GM12878 (cell line): ENCODE measurements at regions not wholly inside any gene's neighbourhood (a gene's known extent, or its start where the extent isn't known, plus 50 kb on each side); places are given as distances from the start of the nearest gene placed in this dataset.

ENCODE experiments used
- ATAC-seq: fragments of 200-7000 bp; cut with Tn5 transposase; 3 replicates; pipeline ENCODE4 v1.9.1; 2020; ENCODE audit warnings: mild to moderate bottlenecking, moderate library complexity
- BruUV-seq: library from RNA; stranded (reverse); fragments of 400-500 nt; replicated peaks from 2 replicates; lab custom pipeline; 2021; lab: Mats Ljungman, UMichigan
- CTCF ChIA-PET: fragments of 300-600 bp; sonication (Branson Sonifier 250); formaldehyde crosslinking; extraction: SDS; loops from one replicate; lab custom pipeline; 2021; ENCODE audit warnings: inconsistent platforms; lab: Yijun Ruan, JAX
- POLR2A ChIA-PET: fragments of 350-600 bp; formaldehyde crosslinking; extraction: SDS; loops from one replicate; lab custom pipeline; 2021; ENCODE audit warnings: inconsistent platforms; lab: Charles Lee
- RAD21 ChIA-PET: fragments of 300-600 bp; sonication (Branson Sonifier 250); formaldehyde crosslinking; loops from one replicate; lab custom pipeline; 2023; ENCODE audit warnings: antibody characterized with exemption; ENCODE audit not compliant: unreplicated experiment; lab: Charles Lee
- SMC1A ChIA-PET: fragments of 300-600 bp; sonication (Branson Sonifier 250); formaldehyde crosslinking; loops from one replicate; lab custom pipeline; 2023; ENCODE audit not compliant: unreplicated experiment, uncharacterized antibody; lab: Charles Lee
- DNase-seq: peaks from one replicate; pipeline ENCODE4 v3.0.0-alpha.2; 2011; ENCODE audit warnings: low read depth, low spot score
- FAIRE-seq: peaks from 3 replicates; lab custom pipeline; 2011; peaks lifted over from hg19 to GRCh38; lab: Jason Lieb, UNC
- H2AFZ ChIP-seq: 2 replicates; pipeline ENCODE4 v1.6.0; 2011; ENCODE audit warnings: low read depth, low read length, control low read depth; ENCODE audit not compliant: control insufficient read depth
- H3K27ac ChIP-seq: 2 replicates; pipeline ENCODE4 v1.5.1; 2011; ENCODE audit warnings: control low read depth; ENCODE audit not compliant: control insufficient read depth, insufficient read depth
- H3K27me3 ChIP-seq, 2 experiments: replicated peaks in 1 of 2; 2 replicates each; pipeline versions ENCODE4 v1.6.0 to v1.6.1; 2011; ENCODE audit warnings: low read length in 1 of 2; ENCODE audit not compliant: control insufficient read depth in 2 of 2, insufficient read depth in 2 of 2
- H3K36me3 ChIP-seq, 2 experiments: 2 replicates each; pipeline ENCODE4 v1.5.1; 2011; ENCODE audit warnings: low read length in 1 of 2; ENCODE audit not compliant: control insufficient read depth in 2 of 2, insufficient read depth in 2 of 2
- H3K4me1 ChIP-seq: 2 replicates; pipeline ENCODE4 v1.6.1; 2011; ENCODE audit warnings: mild to moderate bottlenecking, low read length, moderate library complexity, mixed read lengths; ENCODE audit not compliant: control insufficient read depth, insufficient read depth
- H3K4me2 ChIP-seq: 2 replicates; pipeline ENCODE4 v1.6.0; 2011; ENCODE audit warnings: control low read depth; ENCODE audit not compliant: control insufficient read depth, insufficient read depth
- H3K4me3 ChIP-seq: fragments of 200-600 bp; sonication (generic); 2 replicates; pipeline ENCODE4 v1.5.1; 2016
- H3K79me2 ChIP-seq: 2 replicates; pipeline ENCODE4 v1.6.0; 2011; ENCODE audit warnings: low read length; ENCODE audit not compliant: control insufficient read depth, insufficient read depth
- H3K9ac ChIP-seq: 2 replicates; pipeline ENCODE4 v1.8.0; 2011; ENCODE audit warnings: low read length, control low read depth, mixed read lengths; ENCODE audit not compliant: control insufficient read depth, insufficient read depth
- H3K9me3 ChIP-seq: replicated peaks from 3 replicates; pipeline ENCODE4 v1.5.1; 2011; ENCODE audit warnings: mild to moderate bottlenecking, low read length; ENCODE audit not compliant: control insufficient read depth, insufficient read depth
- H4K20me1 ChIP-seq: 2 replicates; pipeline ENCODE4 v1.6.0; 2011; ENCODE audit not compliant: control insufficient read depth, insufficient read depth
- BACH1 ChIP-seq: fragments of 450-650 bp; IDR thresholded peaks from 2 replicates; pipeline ENCODE4 v1.6.1; 2017; ENCODE audit warnings: mild to moderate bottlenecking, borderline replicate concordance
- BCL11A ChIP-seq: IDR thresholded peaks from 2 replicates; pipeline ENCODE4 v1.6.1; 2011; ENCODE audit warnings: low read depth, low read length
- CBX3 ChIP-seq: fragments of 200-600 bp; sonication (generic); IDR thresholded peaks from 2 replicates; pipeline ENCODE4 v1.6.1; 2016; ENCODE audit warnings: low read depth, borderline replicate concordance
- DPF2 ChIP-seq: fragments of 450-650 bp; IDR thresholded peaks from 2 replicates; pipeline ENCODE4 v1.6.1; 2017; ENCODE audit warnings: mild to moderate bottlenecking
- EGR1 ChIP-seq, 2 experiments: IDR thresholded peaks; 1 replicate in 1 of 2; 2 replicates in 1 of 2; pipeline ENCODE4 v1.6.1; 2011 to 2012; ENCODE audit warnings: low read depth in 2 of 2, low read length in 2 of 2, borderline replicate concordance in 1 of 2, mild to moderate bottlenecking in 1 of 2, moderate library complexity in 1 of 2
- FOS ChIP-seq: IDR thresholded peaks from 3 replicates; pipeline ENCODE4 v1.6.1; 2011; ENCODE audit warnings: borderline replicate concordance; ENCODE audit not compliant: insufficient read length; ENCODE audit errors: extremely low read depth
- GATAD2B ChIP-seq: fragments of 450-650 bp; conservative IDR thresholded peaks from 2 replicates; pipeline ENCODE4 v1.6.1; 2017; ENCODE audit warnings: low read depth, mild to moderate bottlenecking, moderate library complexity
- JUND ChIP-seq: IDR thresholded peaks from 2 replicates; pipeline ENCODE4 v1.6.1; 2012; ENCODE audit warnings: low read depth, mild to moderate bottlenecking, low read length, improper control_type of control experiment, moderate library complexity
- MEF2B ChIP-seq: fragments of 450-650 bp; IDR thresholded peaks from 2 replicates; pipeline ENCODE4 v1.6.1; 2018; ENCODE audit warnings: mild to moderate bottlenecking, moderate library complexity; ENCODE audit not compliant: partially characterized antibody, poor library complexity, severe bottlenecking
- NR2C1 ChIP-seq: fragments of 450-650 bp; IDR thresholded peaks from 2 replicates; pipeline ENCODE4 v1.6.1; 2017; ENCODE audit warnings: antibody characterized with exemption, mild to moderate bottlenecking, moderate library complexity
- NR2F1 ChIP-seq: fragments of 450-650 bp; conservative IDR thresholded peaks from 2 replicates; pipeline ENCODE4 v1.6.1; 2017; ENCODE audit warnings: mild to moderate bottlenecking
- PML ChIP-seq: IDR thresholded peaks from 2 replicates; pipeline ENCODE4 v1.6.1; 2012; ENCODE audit warnings: low read length, inconsistent platforms
- RFX5 ChIP-seq: IDR thresholded peaks from 2 replicates; pipeline ENCODE4 v1.6.1; 2011; ENCODE audit warnings: low read depth, low read length, improper control_type of control experiment
- SUZ12 ChIP-seq: fragments of 200-600 bp; sonication (generic); IDR thresholded peaks from one replicate; pipeline ENCODE4 v1.6.1; 2018; ENCODE audit warnings: antibody characterized with exemption, mild to moderate bottlenecking; ENCODE audit not compliant: unreplicated experiment
- TCF12 ChIP-seq: IDR thresholded peaks from 2 replicates; pipeline ENCODE4 v1.6.1; 2011; ENCODE audit warnings: low read depth, mild to moderate bottlenecking, low read length
- YBX1 ChIP-seq: fragments of 450-650 bp; IDR thresholded peaks from 2 replicates; pipeline ENCODE4 v1.6.1; 2016; ENCODE audit warnings: antibody characterized with exemption
- WGBS: methylation state at CpG from one replicate; pipeline ENCODE4 v1.1.6; 2016; ENCODE audit warnings: low lambda C conversion rate; ENCODE audit not compliant: insufficient replicate concordance, insufficient coverage; ENCODE audit errors: missing lambda C conversion rate; 5-methylcytosine and 5-hydroxymethylcytosine counted together
- in situ Hi-C: fragments of 300-500 bp; cut with MboI; formaldehyde crosslinking; loops from 9 replicates; pipeline ENCODE4 v1.14.3; 2018; ENCODE audit warnings: mixed read lengths
- intact Hi-C: fragments of 100-400 bp; cut with micrococcal nuclease; formaldehyde crosslinking; loops from one replicate; pipeline ENCODE4 v1.14.2; 2022; ENCODE audit not compliant: unreplicated experiment
- TF ChIP-seq, protein P1 (sequence below): IDR thresholded peaks from 2 replicates; pipeline ENCODE4 v1.6.1; 2012; ENCODE audit warnings: low read depth, low read length, improper control_type of control experiment
- TF ChIP-seq, protein P2 (sequence below): fragments of 450-650 bp; IDR thresholded peaks from 2 replicates; pipeline ENCODE4 v1.6.1; 2017; ENCODE audit warnings: mild to moderate bottlenecking
- TF ChIP-seq, protein P3 (sequence below): fragments of 450-650 bp; formaldehyde crosslinking; IDR thresholded peaks from 2 replicates; pipeline ENCODE4 v1.5.0; 2022; ENCODE audit warnings: mild to moderate bottlenecking, missing genetic modification characterization

DNA sequence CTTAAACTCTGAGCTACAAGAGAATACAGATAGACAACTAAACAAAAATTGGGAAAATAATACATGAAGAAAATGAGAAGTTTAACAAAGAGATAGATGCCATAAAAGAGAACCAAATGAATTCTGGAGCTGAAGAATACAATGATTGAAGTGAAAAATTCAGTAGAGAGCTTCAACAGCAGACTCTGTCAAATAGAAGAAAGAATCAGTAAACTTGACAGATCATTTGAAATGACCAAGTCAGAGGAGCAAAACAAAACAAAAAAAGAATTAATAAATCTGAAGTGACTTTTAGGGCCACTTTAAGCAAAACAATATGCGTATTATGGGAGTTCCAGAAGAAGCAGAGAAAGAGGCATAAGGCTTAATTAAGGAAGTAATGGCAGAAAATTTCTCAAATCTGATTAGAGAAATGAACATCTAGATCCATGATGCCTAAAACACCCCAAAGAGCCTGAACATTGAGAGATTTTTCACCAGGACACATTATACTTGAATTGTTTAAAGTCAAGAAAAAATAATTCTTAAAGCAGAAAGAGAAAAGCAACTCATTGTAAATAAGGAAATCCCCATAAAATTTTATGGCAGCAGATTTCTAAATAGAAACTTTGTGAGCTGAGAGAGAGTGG is 61.0 kb upstream of the RNU6-8 start (continued):
- TF ChIP-seq SUZ12 (no peak), NR2F1 (no peak), EGR1 (IDR thresholded peaks at IDR 0.05; ENCODE audit: borderline replicate concordance in 1 of 2, low read depth in 2 of 2, low read length in 2 of 2) (no peak), CBX3 (0 out of 2 replicates have a peak, but pooled peaks have one; percentile 79)

DNA sequence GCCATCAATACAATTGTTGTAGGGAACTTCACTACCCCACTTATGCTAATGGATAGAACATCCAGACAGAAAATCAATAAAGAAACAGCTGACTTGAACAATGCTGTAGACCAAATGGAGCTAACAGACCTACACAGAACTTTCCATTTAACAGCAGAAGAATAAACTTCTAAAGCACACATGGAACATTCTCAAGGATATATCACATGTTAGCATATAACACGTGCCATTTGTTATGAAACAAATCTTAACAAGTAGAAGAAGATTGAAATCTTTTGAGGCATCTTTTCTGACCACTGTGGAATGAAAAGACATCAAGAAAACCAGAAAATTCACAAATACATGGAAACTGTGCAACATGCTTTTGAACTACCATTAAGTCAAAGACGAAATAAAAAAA is 62.5 kb upstream of the RNU6-8 start:
- Histone ChIP-seq H2AFZ (no peak overlapping the region), H3K79me2 (no peaks in the 10 kb centered on the region), H3K36me3 (no peaks in the 10 kb centered on the region), H4K20me1 (no peaks in the 10 kb centered on the region), H3K4me3 (no peak overlapping the region), H3K4me1 (peaks cover 6% of the 10 kb centered on the region), H3K27ac (no peak overlapping the region), H3K9me3 (peaks cover 8% of the 10 kb centered on the region; the same call in 1 of the 3 replicates), H3K9ac (no peak overlapping the region), H3K4me2 (no peak overlapping the region), H3K27me3 (no peaks in the 10 kb centered on the region)
- TF ChIP-seq PML (no peak), GATAD2B (no peak), DPF2 (no peak), NR2C1 (no peak), BACH1 (no peak), YBX1 (no peak), BCL11A (no peak), JUND (no peak), MEF2B (no peak), RFX5 (no peak), TCF12 (no peak), FOS (no peak)
- TF ChIP-seq, protein P1, sequence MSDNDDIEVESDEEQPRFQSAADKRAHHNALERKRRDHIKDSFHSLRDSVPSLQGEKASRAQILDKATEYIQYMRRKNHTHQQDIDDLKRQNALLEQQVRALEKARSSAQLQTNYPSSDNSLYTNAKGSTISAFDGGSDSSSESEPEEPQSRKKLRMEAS = no peak
- TF ChIP-seq, protein P2, sequence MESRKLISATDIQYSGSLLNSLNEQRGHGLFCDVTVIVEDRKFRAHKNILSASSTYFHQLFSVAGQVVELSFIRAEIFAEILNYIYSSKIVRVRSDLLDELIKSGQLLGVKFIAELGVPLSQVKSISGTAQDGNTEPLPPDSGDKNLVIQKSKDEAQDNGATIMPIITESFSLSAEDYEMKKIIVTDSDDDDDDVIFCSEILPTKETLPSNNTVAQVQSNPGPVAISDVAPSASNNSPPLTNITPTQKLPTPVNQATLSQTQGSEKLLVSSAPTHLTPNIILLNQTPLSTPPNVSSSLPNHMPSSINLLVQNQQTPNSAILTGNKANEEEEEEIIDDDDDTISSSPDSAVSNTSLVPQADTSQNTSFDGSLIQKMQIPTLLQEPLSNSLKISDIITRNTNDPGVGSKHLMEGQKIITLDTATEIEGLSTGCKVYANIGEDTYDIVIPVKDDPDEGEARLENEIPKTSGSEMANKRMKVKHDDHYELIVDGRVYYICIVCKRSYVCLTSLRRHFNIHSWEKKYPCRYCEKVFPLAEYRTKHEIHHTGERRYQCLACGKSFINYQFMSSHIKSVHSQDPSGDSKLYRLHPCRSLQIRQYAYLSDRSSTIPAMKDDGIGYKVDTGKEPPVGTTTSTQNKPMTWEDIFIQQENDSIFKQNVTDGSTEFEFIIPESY = no peak
- TF ChIP-seq, protein P3, sequence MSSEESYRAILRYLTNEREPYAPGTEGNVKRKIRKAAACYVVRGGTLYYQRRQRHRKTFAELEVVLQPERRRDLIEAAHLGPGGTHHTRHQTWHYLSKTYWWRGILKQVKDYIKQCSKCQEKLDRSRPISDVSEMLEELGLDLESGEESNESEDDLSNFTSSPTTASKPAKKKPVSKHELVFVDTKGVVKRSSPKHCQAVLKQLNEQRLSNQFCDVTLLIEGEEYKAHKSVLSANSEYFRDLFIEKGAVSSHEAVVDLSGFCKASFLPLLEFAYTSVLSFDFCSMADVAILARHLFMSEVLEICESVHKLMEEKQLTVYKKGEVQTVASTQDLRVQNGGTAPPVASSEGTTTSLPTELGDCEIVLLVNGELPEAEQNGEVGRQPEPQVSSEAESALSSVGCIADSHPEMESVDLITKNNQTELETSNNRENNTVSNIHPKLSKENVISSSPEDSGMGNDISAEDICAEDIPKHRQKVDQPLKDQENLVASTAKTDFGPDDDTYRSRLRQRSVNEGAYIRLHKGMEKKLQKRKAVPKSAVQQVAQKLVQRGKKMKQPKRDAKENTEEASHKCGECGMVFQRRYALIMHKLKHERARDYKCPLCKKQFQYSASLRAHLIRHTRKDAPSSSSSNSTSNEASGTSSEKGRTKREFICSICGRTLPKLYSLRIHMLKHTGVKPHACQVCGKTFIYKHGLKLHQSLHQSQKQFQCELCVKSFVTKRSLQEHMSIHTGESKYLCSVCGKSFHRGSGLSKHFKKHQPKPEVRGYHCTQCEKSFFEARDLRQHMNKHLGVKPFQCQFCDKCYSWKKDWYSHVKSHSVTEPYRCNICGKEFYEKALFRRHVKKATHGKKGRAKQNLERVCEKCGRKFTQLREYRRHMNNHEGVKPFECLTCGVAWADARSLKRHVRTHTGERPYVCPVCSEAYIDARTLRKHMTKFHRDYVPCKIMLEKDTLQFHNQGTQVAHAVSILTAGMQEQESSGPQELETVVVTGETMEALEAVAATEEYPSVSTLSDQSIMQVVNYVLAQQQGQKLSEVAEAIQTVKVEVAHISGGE (CRISPR knock-in tag) = no peak
- in situ Hi-C loops = no loop called here
- ChIA-PET RAD21 (no interaction called here), SMC1A (interaction anchor here (0.9 to 1.2 kb wide), 3 partner anchors 10 to 24 kb away, joined by 3 to 5 read pairs (median 3); no protein-coding TSS in a partner anchor), CTCF (interaction anchor here (0.9 kb wide), 1 partner anchor 11 kb away, joined by 4 read pairs; no protein-coding TSS in a partner anchor), POLR2A (no interaction called here)
- FAIRE-seq (no peak), DNase-seq (no peak), ATAC-seq (no peak)
- BruUV-seq = no TSS peak
- intact Hi-C loops = no loop called here
- WGBS = 23% methylated on average over 2 of the region's 2 CpGs
